Loucy (cell line): ENCODE measurements at regions not wholly inside any gene's neighbourhood (a gene's known extent, or its start where the extent isn't known, plus 50 kb on each side); places are given as distances from the start of the nearest gene placed in this dataset.

Experiments used
- CTCF ChIP-seq: fragments of 200-600 bp; sonication (generic); conservative IDR thresholded peaks from 2 replicates; pipeline ENCODE4 v1.5.1; 2014; ENCODE audit warnings: mild to moderate bottlenecking, antibody characterized with exemption, low read length
- EZH2phosphoT487 ChIP-seq: fragments of 200-600 bp; IDR thresholded peaks from 2 replicates; pipeline ENCODE4 v1.6.1; 2018; ENCODE audit warnings: antibody characterized with exemption, mild to moderate bottlenecking, moderate library complexity, borderline replicate concordance

- TF ChIP-seq CTCF (no peak), EZH2phosphoT487 (no peak)
These were observed 375.7 kb downstream of the MMUT start for GRCh38 chr6:49087369-49087768.
